C1 segment of cervical spinal cord (tissue), 14 donors: ENCODE measurements at regions not wholly inside any gene's neighbourhood (a gene's known extent, or its start where the extent isn't known, plus 50 kb on each side); places are given as distances from the start of the nearest gene placed in this dataset.

Source experiments
- DNase-seq, 14 donors: peaks; one replicate each; lab custom pipeline; 2025; lab: John Stamatoyannopoulos, UW

DNA sequence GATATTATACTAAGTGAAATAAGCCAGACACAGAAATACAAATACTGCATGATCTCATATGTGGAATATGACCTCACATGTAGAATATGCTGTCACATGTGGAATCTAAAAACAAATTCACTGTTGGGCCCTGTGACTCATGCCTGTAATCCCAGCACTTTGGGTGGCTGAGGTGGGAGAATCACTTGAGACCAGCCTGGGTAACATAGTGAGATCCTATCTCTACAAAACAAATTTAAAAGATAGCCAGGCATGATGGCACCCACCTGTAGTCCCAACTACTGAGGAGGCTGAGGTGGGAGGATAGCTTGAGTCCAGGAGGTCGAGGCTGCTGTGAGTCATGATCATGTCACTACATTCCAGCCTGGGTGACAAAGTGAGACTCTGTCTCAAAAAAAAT, 160.3 kb downstream of the PTEN start:
- no peak for DNase-seq

DNA sequence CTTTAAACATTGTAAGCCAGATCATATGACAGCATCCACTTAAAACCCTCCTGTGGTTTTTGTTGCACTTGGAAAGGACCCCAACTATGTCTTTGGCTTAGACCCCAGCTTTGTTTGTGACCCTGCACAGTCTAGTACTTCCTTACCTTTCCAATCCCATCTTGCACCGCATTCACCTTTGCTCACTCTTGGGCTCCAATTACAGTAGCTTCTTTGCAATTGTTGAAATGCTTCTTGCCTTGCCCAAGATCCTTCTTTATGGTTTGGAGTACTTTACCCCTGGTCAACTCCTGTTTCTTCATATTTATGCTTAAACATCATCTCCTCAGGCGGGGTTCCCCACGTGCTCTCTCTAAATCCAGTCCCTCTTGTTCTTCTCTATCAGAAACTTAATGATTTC, 162.6 kb downstream of the PTEN start:
- DNase-seq, result no peak

DNA sequence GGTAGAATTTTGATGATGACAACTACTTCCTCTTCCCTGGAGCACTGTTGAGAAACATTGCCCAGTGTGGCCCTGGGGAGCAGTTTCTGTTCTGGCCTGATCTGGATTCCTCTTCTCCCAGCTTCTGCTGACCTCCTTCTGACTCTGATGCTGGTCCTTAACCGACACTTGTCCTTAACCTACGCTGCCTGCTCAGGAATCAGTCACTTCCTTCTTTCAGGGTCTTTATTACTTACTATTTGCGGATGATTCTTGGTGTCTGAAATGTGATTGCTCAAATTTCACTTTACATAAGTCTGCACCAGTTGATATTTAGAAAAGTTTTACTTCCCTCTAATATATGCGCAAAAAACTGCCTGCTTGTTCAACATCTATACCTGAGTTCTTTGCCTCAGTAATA, 164.1 kb downstream of the PTEN start:
- peak in 6 of 14 donors; percentile 0 to 28 (median 6) for DNase-seq

DNA sequence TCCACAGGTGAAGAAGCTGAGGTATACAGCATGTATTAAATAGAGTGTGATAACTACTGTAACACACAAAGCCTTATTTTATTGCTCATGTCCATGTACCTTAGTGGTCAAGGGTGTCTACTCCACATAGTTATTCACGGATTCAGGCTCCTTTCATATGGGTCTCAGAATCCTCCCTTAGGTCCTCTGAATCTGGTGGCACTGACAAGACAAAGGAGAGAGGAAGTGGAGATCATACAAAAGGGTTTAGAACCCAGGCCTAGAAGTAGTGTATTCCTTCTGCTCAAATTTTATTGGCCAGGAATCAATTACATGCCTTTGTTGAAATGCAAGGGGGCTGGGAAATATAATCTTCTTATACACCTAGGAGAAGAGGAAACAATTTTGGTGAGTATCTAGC, 164.6 kb downstream of the PTEN start:
- DNase-seq, result no peak

DNA sequence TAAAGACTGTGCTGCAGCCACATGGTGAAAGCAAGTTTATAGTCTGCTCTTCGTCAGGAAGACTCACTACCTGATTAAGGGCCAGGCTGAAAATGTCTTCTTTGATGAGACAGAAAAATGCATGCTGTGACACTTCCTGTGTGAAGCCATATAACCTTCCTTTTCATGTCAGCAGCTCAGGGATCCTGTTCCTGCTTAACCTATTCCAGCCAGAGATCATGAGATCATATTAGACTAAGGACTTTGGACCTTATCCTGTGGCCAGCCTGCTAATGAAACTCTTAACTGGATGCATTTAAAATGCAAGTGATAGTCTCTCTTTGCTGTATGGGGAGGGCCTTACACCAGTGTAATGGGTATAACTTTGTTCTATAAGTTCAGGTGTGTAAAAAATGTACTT, 165.2 kb downstream of the PTEN start:
- no peak for DNase-seq

DNA sequence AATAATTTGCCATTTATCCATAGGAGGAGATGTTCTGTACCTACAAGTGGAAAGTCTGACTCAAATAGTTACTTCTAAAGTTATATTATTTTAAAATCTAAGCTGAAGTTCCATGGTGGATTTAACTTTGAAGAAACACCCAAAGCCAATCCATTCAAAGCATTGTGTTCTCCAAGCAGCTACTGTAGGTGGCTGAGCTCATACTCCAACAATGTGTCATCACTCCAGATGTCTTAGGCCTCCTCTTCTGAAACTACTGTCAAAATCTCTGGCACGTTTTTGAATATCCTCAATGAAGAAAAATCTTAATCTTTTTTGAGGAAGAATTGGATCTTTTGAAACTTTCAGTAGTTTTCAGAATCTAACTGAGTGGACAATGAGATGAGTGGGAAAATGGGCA, 169.1 kb downstream of the PTEN start:
- DNase-seq, result no peak

DNA sequence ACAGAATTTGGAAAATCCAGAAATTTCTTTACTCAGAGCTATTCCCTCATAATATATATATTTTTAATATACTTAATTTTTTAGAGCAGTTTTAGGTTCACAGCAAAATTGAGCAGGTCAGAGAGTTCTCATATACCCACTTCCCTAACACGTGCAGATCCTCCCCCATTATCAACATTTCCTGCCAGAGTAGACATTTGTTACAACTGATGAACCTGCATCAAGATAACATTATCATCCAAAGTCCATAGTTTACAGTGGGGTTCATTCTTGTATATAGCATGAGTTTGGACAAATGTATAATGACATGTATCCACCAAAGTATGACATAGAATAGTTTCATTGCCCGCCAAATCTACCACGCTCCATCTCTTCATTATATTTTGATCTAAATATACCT, 170.0 kb downstream of the PTEN start:
- no peak for DNase-seq

DNA sequence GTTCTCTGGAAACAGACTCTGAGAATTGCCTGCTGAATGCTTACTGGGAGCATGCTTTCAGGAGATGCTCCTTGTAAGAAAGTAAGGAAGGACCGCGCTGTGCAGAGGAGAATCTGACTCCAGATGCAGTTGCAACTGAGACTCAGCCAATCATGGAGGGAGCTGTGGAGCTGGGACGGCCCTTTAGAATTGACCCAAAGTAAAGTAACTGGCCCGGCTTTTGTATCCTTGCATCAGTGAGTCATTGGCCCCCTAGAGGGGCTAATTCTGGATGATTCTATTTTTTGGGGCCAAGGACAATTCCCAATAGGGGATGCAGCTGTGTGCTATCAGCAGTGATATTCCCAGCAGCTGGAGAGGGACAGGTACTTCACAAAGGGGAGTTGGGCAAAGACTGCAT, 170.4 kb downstream of the PTEN start:
- DNase-seq, result no peak

DNA sequence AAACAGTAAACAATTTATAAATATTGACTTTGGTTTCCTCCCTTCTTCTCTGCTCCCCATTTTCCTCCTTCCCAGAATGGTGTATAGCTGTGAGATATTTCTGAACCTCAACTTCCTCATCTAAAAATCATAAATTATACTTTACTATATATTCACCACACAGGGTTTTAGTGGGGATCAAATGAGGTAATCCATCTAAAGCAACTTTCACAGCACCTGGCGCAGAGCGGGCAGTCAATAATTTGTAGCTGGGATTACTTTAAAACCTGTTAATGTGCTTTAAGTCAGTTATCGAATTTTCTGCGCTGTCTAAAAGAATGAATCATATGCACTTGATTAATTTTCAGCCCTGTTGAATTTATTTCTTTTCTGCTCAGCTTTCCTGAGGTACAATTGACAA, 172.7 kb downstream of the PTEN start:
- DNase-seq, result no peak

DNA sequence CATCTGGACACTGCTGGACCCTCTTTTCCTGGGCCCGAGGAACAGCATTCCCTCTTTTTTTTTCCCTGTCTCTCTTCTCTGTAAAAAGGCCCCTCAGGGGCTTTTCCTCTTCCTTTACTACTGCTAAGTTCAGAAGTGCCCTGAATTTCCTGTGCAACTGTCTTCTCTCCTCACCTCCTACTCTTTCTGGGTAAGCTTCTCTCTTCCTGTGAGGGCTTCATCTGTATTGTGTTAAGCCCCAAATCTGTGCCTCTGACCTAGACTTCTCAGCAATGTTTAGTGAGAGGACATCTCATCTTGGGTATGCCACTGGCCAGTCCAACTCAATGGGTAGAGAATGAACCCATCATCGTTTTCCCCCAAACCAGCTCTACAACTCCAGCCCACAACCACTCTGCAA, 174.2 kb downstream of the PTEN start:
- DNase-seq, result no peak

DNA sequence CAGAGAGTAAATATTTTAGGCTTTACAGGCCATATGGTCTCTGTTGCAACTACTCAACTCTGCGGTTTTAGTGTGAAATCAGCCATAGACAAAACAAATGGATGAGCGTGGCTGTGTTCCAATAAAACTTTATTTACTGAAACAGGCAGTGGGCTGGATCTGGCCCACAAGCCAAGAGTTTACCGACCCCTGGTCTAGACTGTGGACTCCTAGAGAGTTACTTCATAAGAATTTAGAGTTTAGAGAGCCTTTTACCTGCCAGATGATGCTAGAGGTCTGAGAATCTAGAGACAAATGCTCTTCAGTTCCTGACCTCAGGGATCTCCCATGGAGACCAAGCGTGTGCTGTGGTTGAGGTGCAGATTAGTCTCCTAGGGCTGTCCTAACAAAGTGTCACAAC, 174.8 kb downstream of the PTEN start:
- no peak for DNase-seq

DNA sequence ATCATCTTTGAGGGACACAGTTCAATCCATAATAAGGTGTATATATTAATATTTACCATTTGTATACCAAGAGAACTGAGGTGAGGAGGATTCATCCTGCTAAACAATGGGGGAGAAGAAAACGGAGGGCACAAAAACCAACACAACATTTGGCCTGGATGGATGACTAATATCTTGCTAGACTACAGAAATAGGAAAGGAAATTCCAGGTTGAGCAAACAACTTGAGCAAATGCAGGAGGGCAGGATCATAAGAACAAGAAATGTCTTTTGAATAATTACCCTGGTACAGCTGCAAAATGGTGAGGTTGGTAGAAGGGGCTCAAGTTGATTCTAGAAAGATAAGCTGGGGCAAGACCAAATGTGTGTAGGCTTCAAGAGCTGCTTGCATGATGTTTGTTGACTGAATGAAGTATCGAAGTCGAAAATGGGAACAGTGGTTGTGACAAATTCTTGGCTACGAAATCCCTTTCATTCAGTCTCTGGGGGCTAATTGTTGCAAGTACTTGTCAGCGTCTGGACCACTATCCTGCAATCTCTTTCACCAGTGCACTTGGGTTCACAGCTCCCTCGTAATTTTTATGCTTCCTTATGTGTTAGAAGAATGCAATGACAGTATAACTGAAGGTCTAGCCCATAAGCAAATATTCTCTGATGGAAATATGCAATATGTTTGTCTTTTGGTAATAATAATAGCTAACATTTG, 176.2 kb downstream of the PTEN start:
- DNase-seq, result no peak

DNA sequence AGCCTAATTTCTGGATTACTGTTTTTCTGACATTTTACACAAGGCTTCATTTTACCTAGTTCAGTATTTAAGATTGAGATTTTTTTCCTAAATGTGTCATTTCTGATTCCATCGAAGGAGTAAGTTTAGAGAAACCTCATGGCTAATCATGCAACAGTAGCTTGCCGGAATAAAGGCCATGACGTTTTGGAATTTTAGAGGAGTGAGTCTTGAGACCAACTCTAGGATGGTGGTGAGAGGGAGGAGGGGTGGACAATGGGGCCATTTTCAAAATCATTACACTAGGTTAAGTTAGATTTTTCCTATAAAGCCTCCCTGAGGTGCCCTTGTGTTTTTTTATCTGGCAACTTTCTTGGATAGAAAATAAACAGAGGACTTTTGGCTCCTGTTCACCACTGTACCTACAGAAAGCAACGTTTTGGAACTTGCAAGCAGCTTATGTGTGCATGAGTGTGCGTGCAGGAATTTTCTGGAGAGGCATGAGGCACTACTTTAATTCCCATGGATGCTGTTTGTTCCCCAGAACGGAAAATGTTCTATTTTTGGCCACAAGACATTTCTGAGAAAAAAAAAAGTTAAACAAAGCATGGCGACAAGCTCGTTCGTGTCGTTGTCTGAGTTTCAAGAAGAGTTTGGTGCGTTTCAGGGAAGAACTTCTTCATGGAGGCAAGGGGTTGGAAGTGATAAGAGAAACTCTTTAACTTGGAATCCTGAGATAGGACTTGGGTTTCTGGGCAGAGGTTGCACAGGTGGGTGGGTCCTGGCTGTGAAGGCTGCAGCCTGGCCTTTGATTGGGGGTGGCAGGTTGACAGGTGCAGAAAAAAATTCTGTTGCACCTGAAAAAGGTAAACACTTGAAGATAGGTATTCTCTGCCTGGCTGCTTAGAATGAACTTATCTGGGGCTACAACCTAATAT, 178.1 kb downstream of the PTEN start:
- DNase-seq, result no peak

DNA sequence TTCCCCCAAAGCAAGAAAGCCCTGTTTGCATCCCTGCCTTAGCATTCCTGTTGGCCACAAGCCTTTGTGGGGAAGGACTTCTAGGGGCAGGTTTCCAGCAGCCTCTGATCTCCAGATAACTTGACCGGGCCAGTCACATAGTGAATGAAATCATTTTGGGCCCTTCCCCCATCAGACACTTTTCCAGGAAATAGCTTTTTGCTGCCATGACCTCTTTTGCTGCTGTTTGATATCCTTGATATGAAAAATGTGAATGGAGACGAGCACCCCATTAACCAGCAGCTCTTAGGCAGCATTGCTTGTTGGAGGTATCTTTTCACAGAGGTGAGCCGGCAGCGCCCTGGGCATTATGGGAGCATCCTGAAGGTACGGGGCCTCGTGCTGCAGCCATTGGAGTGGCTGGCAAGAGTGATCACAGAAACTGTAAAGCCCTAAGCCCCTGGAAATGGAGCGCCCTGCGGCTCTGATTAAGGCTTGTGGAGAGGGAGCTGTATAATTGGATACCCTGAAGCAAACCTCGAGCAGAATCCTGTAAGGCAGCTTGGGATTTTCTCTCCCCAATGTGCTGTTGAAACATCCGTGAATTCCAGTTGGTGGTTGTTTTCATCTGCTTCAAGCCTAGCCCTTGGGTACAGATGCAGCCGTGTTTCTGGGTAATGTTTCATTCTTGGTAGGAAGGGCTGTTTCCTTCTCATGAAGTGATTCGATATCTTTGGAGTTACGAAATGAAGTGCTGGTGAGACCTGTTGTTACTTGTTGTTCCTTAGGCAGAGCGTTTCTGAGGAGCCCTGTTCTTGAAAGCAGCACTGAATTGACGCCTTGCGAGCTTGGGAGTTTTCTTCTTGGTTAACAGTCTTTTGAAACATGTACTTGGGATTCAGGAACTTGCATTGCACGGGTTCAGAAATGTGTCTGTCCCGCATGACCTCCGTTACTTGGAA, 179.0 kb downstream of the PTEN start:
- peak in 1 of 14 donors; percentile 8 for DNase-seq

DNA sequence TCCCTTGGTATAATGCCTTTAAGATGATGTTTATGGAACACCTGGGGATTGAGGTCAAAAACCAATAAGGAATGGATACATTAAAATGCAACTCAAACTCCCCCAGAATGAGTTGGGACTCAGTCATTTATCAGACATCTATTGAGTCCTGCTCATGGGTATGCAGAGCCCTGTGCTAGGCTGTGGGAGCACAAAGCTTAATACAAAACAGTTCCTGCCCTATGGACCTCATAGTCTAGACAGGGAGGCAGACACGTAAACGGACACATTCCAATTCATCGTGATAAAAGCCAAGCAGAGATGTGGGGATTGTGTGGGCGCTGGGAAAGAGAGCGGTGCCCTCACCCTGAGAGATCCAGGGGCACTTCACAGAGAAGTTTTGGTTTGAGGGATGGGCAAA, 181.7 kb downstream of the PTEN start:
- DNase-seq, result no peak

DNA sequence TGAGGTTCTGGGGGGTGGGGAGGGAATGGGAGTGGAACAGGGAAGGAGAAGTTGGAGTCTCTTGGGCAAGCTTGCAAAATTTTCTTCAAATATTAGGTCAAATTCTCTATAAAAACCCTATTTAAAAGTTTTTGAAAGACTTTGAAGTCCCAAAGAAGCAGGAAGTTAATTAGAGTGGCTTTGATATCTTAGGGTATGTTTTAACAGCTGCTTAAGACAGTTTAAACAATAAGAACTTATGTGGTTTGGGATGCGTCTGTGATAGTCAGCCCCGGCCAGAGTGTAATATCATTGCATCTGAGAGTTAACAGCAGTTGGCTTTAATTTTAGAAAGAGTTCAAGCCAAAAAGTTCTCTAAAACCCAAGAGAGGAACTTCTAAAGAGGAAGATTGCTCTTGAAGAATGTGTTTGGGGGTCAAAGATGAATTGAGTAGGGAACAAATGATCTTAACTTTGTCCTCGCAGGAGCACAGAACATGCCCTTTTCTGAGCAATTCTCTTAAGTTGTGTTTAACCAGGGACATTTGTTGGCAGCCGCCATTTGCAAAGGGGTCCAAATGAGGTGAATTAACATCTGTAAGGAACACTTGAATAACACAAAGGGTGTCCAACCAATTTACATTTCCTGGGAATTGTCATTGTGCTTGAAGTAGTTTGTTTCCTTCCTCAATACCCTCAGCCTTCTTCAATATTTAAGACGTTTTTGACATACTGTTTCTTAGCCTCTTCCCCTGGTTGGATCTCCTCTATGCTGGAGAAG, 182.4 kb downstream of the PTEN start:
- no peak for DNase-seq

DNA sequence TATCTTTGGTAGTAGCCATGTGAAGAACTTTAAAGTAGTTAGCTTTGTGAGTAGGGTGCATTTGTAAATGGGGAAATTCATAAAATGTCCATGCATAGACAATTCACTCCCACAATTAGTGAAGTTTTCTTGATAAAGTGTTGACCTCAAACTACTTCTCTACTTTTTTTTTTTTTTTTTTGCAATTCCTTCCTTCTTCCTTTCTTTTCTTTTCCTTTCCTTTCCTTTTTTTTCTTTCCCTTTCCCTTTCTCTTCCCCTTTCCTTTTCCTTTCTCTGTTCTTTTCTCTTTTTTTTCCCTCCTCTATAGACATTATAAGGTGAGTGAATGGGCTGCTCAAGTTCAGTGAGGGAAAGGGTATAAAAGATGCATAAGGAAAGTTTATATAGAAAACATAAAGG, 184.2 kb downstream of the PTEN start:
- no peak for DNase-seq

DNA sequence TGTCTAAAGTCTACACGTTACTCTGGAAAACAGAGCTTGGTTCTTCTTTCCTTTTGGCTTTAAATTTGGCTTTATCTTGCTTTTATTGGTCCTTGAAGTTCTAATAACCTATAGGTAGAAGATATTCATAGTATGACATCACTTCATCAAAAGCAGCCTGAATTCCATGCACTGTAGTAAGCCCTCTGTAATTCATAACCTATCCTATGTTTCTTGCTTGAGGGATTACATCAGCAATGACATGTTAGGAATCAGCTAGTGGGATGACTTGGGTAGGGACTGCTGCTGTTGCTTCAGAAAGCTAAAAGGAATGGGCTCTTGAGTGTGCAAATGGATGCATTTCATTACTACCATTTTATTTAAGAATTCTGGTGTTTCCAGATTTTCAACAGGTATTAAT, 184.9 kb downstream of the PTEN start:
- no peak for DNase-seq

DNA sequence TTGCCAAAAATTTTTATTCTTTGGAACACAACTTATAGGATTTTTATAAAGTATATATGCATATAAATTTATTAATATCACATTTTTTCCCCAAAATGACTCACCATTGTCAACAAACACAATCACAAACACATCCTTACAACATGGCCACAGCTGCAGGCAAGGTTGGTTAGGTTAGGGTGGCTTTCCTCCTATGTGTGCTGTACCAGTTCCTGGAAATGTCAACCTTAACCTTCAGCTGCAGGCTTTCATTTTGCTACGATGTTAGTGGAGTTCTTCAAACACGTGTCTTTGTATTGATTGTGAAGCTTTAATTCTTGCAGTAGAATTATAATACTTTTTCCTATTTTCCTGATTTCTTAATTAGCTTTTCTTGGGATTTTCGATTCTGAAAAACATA, 185.8 kb downstream of the PTEN start:
- DNase-seq, result no peak

DNA sequence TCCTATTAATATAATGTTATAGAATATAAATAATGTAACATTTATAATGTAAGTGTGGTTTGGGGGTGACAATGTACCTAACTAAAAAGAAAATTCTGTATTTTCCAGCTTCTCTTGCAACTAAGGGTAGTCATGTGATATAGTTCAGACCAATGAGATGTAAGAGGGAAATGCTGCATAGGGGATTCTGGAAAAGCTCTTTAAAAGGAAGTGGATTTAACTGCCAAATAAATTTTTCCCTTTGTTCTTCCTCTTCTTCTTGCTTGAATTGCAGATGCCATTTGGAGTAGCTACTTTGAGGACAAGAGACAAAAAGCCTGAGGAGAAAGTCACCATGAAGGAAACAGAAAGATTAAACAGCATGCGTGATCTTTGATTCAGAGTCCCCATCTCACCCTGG, 194.3 kb downstream of the PTEN start:
- no peak for DNase-seq

DNA sequence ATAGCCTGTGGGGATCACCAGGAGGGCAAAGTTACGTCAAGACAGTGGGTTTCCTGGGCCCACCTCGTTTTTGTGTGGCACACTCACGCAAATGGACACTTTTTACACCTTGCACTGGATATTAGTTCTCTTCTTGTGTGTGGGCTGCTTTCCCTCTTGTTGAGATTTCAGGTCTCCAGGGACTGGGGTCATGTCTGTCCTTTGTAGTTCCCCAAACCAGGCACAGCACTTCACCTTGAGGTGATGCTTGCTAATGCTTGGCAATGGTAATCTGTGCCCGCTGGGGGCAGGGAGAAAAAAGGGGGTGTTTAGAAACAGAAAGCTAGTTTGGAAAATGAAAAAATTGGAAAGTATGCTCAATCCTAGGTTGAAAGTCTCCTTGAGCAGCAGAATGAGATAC, 195.3 kb downstream of the PTEN start:
- no peak for DNase-seq
